GM12875 (cell line): ENCODE measurements at regions not wholly inside any gene's neighbourhood (a gene's known extent, or its start where the extent isn't known, plus 50 kb on each side); places are given as distances from the start of the nearest gene placed in this dataset.

Experiments used
- H3K4me3 ChIP-seq: one replicate; pipeline ENCODE4 v1.5.1; 2011; ENCODE audit warnings: low read depth, low read length, control low read depth
- TF ChIP-seq, protein P1 (sequence below): IDR thresholded peaks from 2 replicates; pipeline ENCODE4 v1.5.1; 2011; ENCODE audit warnings: low read depth, mild to moderate bottlenecking, control low read depth, inconsistent platforms, low read length, moderate library complexity, borderline replicate concordance; ENCODE audit not compliant: insufficient read depth

DNA sequence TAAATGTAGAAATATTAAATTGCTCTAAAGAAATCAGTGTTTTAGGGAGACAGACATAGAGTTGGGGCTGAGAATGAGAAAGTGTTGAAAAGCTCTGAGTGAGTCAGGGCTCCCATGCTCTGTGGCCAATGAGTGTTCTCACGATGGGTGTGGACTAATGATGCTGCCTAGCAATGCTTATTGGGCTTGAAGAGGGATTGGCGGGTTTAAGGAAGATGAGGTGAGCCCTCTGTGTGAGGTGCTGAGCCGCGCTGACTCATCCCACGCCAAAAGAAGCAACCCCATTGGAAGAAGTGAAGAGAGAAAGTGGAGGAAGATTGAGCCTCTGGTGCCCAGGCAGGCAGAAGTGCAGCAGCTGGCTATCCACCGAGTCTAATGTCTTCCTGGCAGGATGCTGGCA lies 65.1 kb upstream of the DPT start:
- TF ChIP-seq, protein P1, sequence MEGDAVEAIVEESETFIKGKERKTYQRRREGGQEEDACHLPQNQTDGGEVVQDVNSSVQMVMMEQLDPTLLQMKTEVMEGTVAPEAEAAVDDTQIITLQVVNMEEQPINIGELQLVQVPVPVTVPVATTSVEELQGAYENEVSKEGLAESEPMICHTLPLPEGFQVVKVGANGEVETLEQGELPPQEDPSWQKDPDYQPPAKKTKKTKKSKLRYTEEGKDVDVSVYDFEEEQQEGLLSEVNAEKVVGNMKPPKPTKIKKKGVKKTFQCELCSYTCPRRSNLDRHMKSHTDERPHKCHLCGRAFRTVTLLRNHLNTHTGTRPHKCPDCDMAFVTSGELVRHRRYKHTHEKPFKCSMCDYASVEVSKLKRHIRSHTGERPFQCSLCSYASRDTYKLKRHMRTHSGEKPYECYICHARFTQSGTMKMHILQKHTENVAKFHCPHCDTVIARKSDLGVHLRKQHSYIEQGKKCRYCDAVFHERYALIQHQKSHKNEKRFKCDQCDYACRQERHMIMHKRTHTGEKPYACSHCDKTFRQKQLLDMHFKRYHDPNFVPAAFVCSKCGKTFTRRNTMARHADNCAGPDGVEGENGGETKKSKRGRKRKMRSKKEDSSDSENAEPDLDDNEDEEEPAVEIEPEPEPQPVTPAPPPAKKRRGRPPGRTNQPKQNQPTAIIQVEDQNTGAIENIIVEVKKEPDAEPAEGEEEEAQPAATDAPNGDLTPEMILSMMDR, result no peak
- no peak overlapping the region for H3K4me3 ChIP-seq

DNA sequence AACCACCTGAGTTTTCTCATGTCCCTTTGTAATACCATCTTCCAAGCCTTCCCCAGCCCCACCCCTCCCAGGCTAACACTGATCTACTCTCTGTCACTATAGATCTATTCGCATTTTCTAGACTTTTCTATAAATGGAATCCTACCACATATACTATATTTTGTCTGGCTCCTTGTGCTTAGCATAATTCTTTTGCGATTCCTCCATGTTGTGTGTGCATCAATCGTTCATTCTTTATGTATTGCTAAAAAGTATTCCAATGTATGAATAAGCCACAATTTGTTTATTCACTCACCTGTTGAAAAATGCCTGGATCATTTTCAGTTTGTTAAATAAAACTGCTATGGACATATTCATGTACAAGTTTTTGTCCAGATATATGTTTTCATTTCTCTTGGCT lies 66.7 kb upstream of the DPT start:
- no peak overlapping the region for H3K4me3 ChIP-seq
- TF ChIP-seq, protein P1, result no peak

DNA sequence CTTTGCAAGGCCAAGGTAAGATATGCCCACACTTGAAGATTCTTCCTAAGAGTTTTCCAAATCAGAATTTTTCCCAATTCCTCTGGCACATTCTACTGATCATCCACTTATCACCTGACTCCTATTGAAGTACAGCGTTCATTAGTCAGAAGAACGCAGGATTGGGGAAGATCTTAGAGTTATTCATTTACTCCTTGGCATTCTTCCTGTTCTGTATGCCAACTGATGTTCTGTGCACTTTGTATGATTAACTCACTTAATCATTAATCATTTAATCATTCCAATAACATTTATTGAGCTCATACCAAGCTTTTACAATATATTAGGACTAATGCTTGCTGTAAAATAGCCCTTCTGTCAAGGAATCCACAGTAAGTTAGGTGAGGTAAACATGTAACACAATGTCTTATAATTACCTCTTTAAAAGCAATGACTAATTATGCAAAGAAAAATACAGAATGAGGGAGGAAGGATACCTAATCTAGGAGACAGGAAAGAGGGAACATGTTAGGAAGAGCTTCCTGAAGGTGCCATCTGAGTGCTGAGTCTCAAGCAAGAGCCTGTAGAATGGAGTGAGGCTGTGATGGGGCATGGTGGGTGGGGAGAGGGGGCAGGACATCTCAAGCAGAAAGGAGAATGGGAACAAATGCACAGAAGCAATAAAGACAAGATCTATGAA lies 71.1 kb upstream of the DPT start:
- TF ChIP-seq, protein P1, result no peak
- no peak overlapping the region for H3K4me3 ChIP-seq

DNA sequence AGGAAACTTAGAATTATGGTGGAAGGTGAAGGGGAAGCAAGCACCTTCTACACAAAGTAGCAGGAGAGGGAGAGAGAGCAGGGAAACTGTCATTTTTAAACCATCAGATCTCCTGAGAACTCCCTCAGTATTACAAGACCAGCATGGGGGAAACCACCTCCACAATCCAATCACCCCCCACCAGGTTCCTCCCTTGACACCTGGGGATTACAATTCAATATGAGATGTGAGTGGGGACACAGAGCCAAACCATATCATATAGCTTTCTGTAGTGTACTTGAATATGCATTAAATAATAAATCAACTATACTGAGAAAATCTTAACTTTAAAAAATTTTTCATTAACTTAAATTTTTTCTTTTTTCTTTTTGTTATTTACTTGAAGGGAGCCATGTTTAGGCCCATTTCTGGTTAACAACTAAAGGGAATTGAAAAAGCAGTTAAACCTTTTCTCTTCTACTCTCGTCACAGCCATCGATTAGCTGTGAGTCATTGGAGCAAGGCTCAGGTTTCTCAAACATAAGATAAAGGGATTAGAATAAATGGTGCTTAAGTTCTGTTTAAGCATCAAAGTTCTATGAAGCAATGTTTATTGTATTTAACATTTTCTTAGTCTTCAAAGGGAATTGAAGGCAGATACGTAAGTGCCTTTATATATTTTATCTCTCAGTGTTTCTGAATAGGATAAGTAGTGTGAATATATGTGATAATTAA lies 72.2 kb upstream of the DPT start:
- TF ChIP-seq, protein P1, result no peak
- no peak overlapping the region for H3K4me3 ChIP-seq

DNA sequence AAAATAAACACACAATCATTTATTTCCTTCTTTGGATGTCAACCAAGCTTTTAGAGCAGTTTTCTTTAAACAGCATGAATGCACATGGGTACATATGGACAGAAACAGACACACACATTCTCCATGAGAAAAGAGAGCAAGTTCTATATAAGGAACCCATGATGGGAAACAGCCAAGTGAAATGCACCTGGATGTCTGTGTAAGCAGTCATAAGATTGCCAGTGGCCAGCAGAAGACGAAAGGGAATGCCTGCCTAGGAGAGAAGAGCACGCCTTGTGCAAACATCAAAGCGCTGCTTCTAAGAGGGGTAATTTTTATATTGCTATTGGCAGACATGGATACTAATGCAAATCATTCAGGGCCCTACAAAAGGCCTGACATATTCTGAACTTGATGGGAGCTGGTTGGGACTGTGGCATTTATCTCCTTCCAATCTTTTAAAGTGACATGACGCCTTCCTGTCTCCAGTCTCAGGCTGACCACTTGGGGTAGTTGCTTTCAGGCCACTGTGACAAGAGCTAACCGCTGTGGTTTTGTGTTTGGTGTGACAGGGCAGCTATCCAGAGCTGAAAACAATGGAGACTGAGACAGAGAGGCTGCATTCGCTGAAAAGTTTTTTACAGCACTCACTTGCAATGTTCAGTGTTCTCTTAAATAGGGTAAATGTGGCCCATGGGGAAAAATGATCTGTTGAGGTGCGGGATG lies 75.0 kb upstream of the DPT start:
- TF ChIP-seq, protein P1, result no peak
- H3K4me3 ChIP-seq, result no peak overlapping the region

DNA sequence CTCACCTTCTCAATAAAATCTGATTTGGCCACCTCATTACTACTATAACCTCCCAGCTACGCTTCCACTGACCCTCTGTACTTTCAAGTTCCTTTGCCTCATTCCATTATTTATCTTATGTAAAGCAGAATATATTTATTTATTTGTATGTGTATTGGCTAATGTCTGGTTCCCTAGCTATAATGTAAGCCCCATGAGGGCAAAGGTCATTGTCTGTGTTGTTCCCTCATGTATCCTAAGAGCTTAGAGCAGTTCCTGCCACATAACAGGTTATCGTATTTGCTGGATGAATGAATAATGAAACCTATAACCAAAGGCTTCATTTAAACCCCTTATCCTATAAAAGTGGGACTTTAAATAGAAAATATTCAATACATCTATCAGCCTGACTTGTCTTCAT lies 77.9 kb upstream of the DPT start:
- TF ChIP-seq, protein P1, result no peak
- H3K4me3 ChIP-seq, result no peak overlapping the region
